Mucosa of rectum (tissue), 2 donors: ENCODE measurements at regions not wholly inside any gene's neighbourhood (a gene's known extent, or its start where the extent isn't known, plus 50 kb on each side); places are given as distances from the start of the nearest gene placed in this dataset.
"Not testable (repeated sequence)": the region's sequence is repeated elsewhere in the genome, so short reads cannot be mapped to it uniquely, and the experiment has no call there.

Experiments used
- H3K27ac ChIP-seq, 2 donors: one replicate each; pipeline ENCODE4 v1.7.0; 2013; ENCODE audit warnings: inconsistent platforms in 2 of 2, low read depth in 2 of 2, low read length in 2 of 2
- H3K27me3 ChIP-seq, 2 donors: one replicate each; pipeline ENCODE4 v1.7.0; 2013; ENCODE audit warnings: low read length in 2 of 2; ENCODE audit not compliant: control insufficient read depth in 2 of 2, insufficient read depth in 2 of 2
- H3K36me3 ChIP-seq, 2 donors: one replicate each; pipeline ENCODE4 v1.7.0; 2013; ENCODE audit warnings: low read length in 2 of 2; ENCODE audit not compliant: control insufficient read depth in 2 of 2, insufficient read depth in 2 of 2
- H3K4me1 ChIP-seq, 2 donors: one replicate each; pipeline ENCODE4 v1.7.0; 2013; ENCODE audit warnings: low read length in 2 of 2, mild to moderate bottlenecking in 1 of 2; ENCODE audit not compliant: control insufficient read depth in 2 of 2, insufficient read depth in 2 of 2
- H3K4me3 ChIP-seq, 2 donors: one replicate each; pipeline ENCODE4 v1.7.0; 2013; ENCODE audit warnings: low read length in 2 of 2
- H3K9ac ChIP-seq, 2 donors: one replicate each; pipeline ENCODE4 v1.7.0; 2013; ENCODE audit warnings: low read length in 2 of 2, low read depth in 1 of 2, mild to moderate bottlenecking in 1 of 2
- H3K9me3 ChIP-seq, 2 donors: one replicate each; pipeline ENCODE4 v1.7.0; 2013; ENCODE audit warnings: low read length in 2 of 2; ENCODE audit not compliant: control insufficient read depth in 2 of 2
- donor health status: healthy.
- donor health status: Normal muscosa, but diverticular disease.

DNA sequence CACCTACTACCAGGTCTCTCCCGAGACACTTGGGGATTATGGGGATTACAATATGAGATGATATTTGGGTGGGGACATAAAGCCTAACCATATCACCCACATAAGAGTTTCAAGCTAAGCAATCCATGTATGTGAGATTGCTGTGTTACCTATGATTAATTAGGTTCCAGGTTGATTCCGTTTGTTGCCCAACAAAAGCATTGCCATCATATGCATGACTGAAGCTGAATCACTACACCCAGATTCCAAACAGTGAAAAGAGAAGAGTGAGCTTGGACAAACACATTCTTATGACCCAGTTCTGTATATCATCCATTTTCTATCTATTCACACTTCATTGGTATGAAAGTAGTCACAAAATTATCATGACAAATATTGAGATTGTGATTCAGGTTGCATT is 952.5 kb upstream of the MAN1A1 start:
- H3K27me3 ChIP-seq = no peaks in the 10 kb centered on the region
- no peaks in the 10 kb centered on the region for H3K9me3 ChIP-seq
- no peaks in the 10 kb centered on the region for H3K36me3 ChIP-seq
- no peak overlapping the region for H3K9ac ChIP-seq
- no peak overlapping the region for H3K27ac ChIP-seq
- no peak overlapping the region for H3K4me3 ChIP-seq
- H3K4me1 ChIP-seq = no peaks in the 10 kb centered on the region

- Histone ChIP-seq H3K36me3 (no peaks in the 10 kb centered on the region), H3K9me3 (no peaks in the 10 kb centered on the region), H3K9ac (no peak overlapping the region), H3K4me3 (no peak overlapping the region), H3K4me1 (no peaks in the 10 kb centered on the region), H3K27me3 (no peaks in the 10 kb centered on the region), H3K27ac (no peak overlapping the region)
These were observed 941.4 kb upstream of the MAN1A1 start for GRCh38 chr6:120290964-120291363.

DNA sequence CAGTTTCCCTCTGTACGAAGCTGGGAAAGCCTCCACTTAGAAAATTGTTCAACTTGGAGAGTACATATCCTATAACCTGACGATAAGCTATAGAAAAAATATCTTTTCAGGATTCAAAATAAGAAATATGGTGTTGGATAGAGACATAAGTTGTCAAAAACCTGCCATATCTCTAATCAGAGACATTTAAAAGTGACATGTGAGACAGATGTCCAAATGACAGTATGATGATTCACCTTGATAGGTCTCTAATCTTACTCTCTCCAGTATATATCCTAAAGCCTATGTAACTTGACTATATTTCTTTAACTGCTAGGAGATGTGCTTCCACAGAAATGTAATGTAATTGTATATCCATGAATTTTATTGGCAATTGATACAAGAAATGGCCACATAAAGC is 932.4 kb upstream of the MAN1A1 start:
- Histone ChIP-seq H3K27ac (no peak overlapping the region), H3K9me3 (no peaks in the 10 kb centered on the region), H3K4me1 (no peaks in the 10 kb centered on the region), H3K9ac (no peak overlapping the region), H3K36me3 (no peaks in the 10 kb centered on the region), H3K4me3 (no peak overlapping the region), H3K27me3 (no peaks in the 10 kb centered on the region)

- H3K27ac ChIP-seq = no peak overlapping the region
- H3K36me3 ChIP-seq = no peaks in the 10 kb centered on the region
- H3K9me3 ChIP-seq = no peaks in the 10 kb centered on the region
- no peak overlapping the region for H3K4me3 ChIP-seq
- no peak overlapping the region for H3K9ac ChIP-seq
- H3K4me1 ChIP-seq = no peaks in the 10 kb centered on the region
- H3K27me3 ChIP-seq = no peaks in the 10 kb centered on the region
These were observed 930.1 kb upstream of the MAN1A1 start for GRCh38 chr6:120279466-120280167.

- H3K36me3 ChIP-seq = no peaks in the 10 kb centered on the region
- H3K27me3 ChIP-seq = no peaks in the 10 kb centered on the region
- no peaks in the 10 kb centered on the region for H3K9me3 ChIP-seq
- H3K4me3 ChIP-seq = no peak overlapping the region
- H3K9ac ChIP-seq = no peak overlapping the region
- no peak overlapping the region for H3K27ac ChIP-seq
- H3K4me1 ChIP-seq = no peaks in the 10 kb centered on the region
These were observed 929.3 kb upstream of the MAN1A1 start for GRCh38 chr6:120278689-120279396.

DNA sequence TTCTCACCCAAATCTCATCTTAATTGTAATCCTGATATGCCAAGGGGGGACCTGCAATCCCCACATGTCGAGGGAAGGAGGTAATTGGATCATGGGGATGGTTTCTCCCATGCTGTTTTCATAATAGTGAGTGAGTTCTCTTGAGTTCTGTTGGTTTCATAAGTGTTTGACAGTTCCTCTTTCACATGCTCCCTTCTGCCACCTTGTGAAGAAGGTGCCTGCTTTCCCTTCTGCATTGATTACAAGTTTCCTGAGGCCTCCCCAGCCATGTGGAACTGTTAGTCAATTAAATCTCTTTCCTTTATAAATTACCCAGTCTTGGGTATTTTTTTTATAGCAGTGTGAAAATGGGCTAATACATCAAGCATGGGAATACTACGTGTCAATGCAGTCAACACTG is 925.0 kb upstream of the MAN1A1 start:
- no peak overlapping the region for H3K27ac ChIP-seq
- no peaks in the 10 kb centered on the region for H3K9me3 ChIP-seq

GRCh38 chr6:120273411-120273810 is 923.9 kb upstream of the MAN1A1 start:
- H3K4me3 ChIP-seq = no peak overlapping the region
- H3K27me3 ChIP-seq = no peaks in the 10 kb centered on the region
- no peaks in the 10 kb centered on the region for H3K4me1 ChIP-seq
- no peak overlapping the region for H3K27ac ChIP-seq
- no peaks in the 10 kb centered on the region for H3K36me3 ChIP-seq
- H3K9ac ChIP-seq = no peak overlapping the region
- H3K9me3 ChIP-seq = no peaks in the 10 kb centered on the region

More for the DNA sequence above, 925.0 kb upstream of the MAN1A1 start:
- Histone ChIP-seq H3K9ac (no peak overlapping the region), H3K4me3 (no peak overlapping the region), H3K4me1 (no peaks in the 10 kb centered on the region), H3K36me3 (no peaks in the 10 kb centered on the region), H3K27me3 (no peaks in the 10 kb centered on the region)

DNA sequence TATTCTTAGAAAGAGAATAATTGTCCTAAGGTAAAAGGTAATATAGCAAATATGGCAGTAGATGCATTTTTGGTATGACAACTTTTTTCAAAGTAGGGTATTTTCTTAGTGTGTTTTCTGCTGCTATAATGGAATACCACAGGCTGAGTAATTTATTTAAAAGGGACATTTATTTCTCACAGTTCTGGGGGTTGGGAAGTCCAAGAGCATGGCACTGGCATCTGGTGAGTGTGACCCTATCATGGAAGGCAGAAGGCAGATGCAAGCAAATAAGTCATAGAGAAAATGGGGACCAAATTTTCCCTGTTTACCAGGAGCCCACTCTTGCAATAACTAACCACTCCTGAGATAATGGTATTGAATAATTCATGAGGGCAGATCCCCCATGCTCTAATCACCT is 922.5 kb upstream of the MAN1A1 start:
- no peak overlapping the region for H3K9ac ChIP-seq
- H3K4me1 ChIP-seq = no peaks in the 10 kb centered on the region
- H3K9me3 ChIP-seq = no peaks in the 10 kb centered on the region
- H3K27me3 ChIP-seq = no peaks in the 10 kb centered on the region
- no peaks in the 10 kb centered on the region for H3K36me3 ChIP-seq
- H3K4me3 ChIP-seq = no peak overlapping the region
- no peak overlapping the region for H3K27ac ChIP-seq

GRCh38 chr6:120268256-120268655 is 918.7 kb upstream of the MAN1A1 start:
- H3K9me3 ChIP-seq, H3K27me3 ChIP-seq, H3K9ac ChIP-seq, H3K36me3 ChIP-seq, H3K4me1 ChIP-seq, H3K4me3 ChIP-seq, H3K27ac ChIP-seq: not testable (repeated sequence)

GRCh38 chr6:120262354-120262753 is 912.8 kb upstream of the MAN1A1 start:
- H3K36me3 ChIP-seq = no peaks in the 10 kb centered on the region
- H3K27me3 ChIP-seq = no peaks in the 10 kb centered on the region
- no peak overlapping the region for H3K9ac ChIP-seq
- no peak overlapping the region for H3K27ac ChIP-seq
- H3K4me3 ChIP-seq = no peak overlapping the region
- no peaks in the 10 kb centered on the region for H3K9me3 ChIP-seq
- H3K4me1 ChIP-seq = no peaks in the 10 kb centered on the region
